OCI-LY3 (cell line): ENCODE measurements at regions not wholly inside any gene's neighbourhood (a gene's known extent, or its start where the extent isn't known, plus 50 kb on each side); places are given as distances from the start of the nearest gene placed in this dataset.

Experiments used
- H2AFZ ChIP-seq: fragments of 200-600, 300-600 bp; shearing (Covaris generic); 2 replicates; pipeline ENCODE4 v1.6.0; 2014; ENCODE audit warnings: antibody characterized with exemption, low read depth, low read length
- H3K27ac ChIP-seq: fragments of 200-600, 300-600 bp; sonication (generic); 2 replicates; pipeline ENCODE4 v1.5.1; 2014; ENCODE audit warnings: mild to moderate bottlenecking, low read length, moderate library complexity, mixed read lengths
- H3K27me3 ChIP-seq: fragments of 200-600, 300-600 bp; sonication (generic); 2 replicates; pipeline ENCODE4 v1.6.1; 2014; ENCODE audit warnings: low read depth, low read length, mixed read lengths
- H3K36me3 ChIP-seq: fragments of 200-600, 300-600 bp; sonication (generic); replicated peaks from 2 replicates; pipeline ENCODE3; 2014; ENCODE audit warnings: low read depth, low read length, mixed read lengths
- H3K4me1 ChIP-seq: fragments of 300-600, 200-600 bp; sonication (generic); 2 replicates; pipeline ENCODE4 v1.6.1; 2014; ENCODE audit warnings: low read length, mixed read lengths
- H3K4me2 ChIP-seq: fragments of 200-600, 300-600 bp; sonication (generic); 2 replicates; pipeline ENCODE4 v1.6.1; 2014; ENCODE audit warnings: low read length, mixed read lengths
- H3K4me3 ChIP-seq: fragments of 300-600, 200-600 bp; sonication (generic); 2 replicates; pipeline ENCODE4 v1.5.1; 2014; ENCODE audit warnings: antibody characterized with exemption, mild to moderate bottlenecking, low read length, moderate library complexity
- H3K79me2 ChIP-seq: fragments of 300-600, 200-600 bp; shearing (Covaris generic); 2 replicates; pipeline ENCODE4 v1.6.1; 2014; ENCODE audit warnings: mild to moderate bottlenecking, low read length, mixed read lengths
- H3K9ac ChIP-seq: fragments of 300-600, 200-600 bp; shearing (Covaris generic); 2 replicates; pipeline ENCODE4 v1.6.0; 2014; ENCODE audit warnings: mild to moderate bottlenecking, low read length, moderate library complexity
- H3K9me3 ChIP-seq: fragments of 200-600, 300-600 bp; shearing (Covaris generic); 2 replicates; pipeline ENCODE4 v1.6.1; 2014; ENCODE audit warnings: low read length, mixed read lengths; ENCODE audit not compliant: insufficient read depth
- H4K20me1 ChIP-seq: fragments of 200-600, 300-600 bp; sonication (generic); 2 replicates; pipeline ENCODE4 v1.6.1; 2016; ENCODE audit warnings: low read length, mixed read lengths; ENCODE audit not compliant: insufficient read depth
- CTCF ChIP-seq: fragments of 200-600, 300-600 bp; sonication (generic); IDR thresholded peaks from 2 replicates; pipeline ENCODE4 v1.5.1; 2014; ENCODE audit warnings: antibody characterized with exemption, low read length, low read depth
- EZH2phosphoT487 ChIP-seq: fragments of 200-600 bp; shearing (Covaris generic); IDR thresholded peaks from 2 replicates; pipeline ENCODE4 v1.6.1; 2018; ENCODE audit warnings: antibody characterized with exemption, mixed run types, low read depth

GRCh38 chr5:7320701-7321301 lies 75.1 kb upstream of the ADCY2 start:
- Histone ChIP-seq H3K9ac (no peak overlapping the region), H3K36me3 (no peaks in the 10 kb centered on the region), H3K4me2 (no peak overlapping the region), H3K27ac (no peak overlapping the region), H4K20me1 (no peaks in the 10 kb centered on the region), H3K27me3 (no peaks in the 10 kb centered on the region), H3K79me2 (no peaks in the 10 kb centered on the region), H3K4me3 (no peak overlapping the region), H3K9me3 (no peaks in the 10 kb centered on the region), H3K4me1 (no peaks in the 10 kb centered on the region), H2AFZ (no peak overlapping the region)
- TF ChIP-seq CTCF (no peak), EZH2phosphoT487 (no peak)

- Histone ChIP-seq H2AFZ (no peak overlapping the region), H3K9ac (no peak overlapping the region), H3K9me3 (no peaks in the 10 kb centered on the region), H4K20me1 (no peaks in the 10 kb centered on the region), H3K36me3 (no peaks in the 10 kb centered on the region), H3K27ac (no peak overlapping the region), H3K4me2 (no peak overlapping the region), H3K4me3 (no peak overlapping the region), H3K27me3 (no peaks in the 10 kb centered on the region), H3K4me1 (no peaks in the 10 kb centered on the region), H3K79me2 (no peaks in the 10 kb centered on the region)
- TF ChIP-seq CTCF (no peak), EZH2phosphoT487 (no peak)
Observed at GRCh38 chr5:7321724-7322123, 74.2 kb upstream of the ADCY2 start.

- H3K9me3 ChIP-seq: no peaks in the 10 kb centered on the region
Observed at GRCh38 chr5:7324919-7325318, 71.0 kb upstream of the ADCY2 start.

More at GRCh38 chr5:7324919-7325318, 71.0 kb upstream of the ADCY2 start:
- Histone ChIP-seq H4K20me1 (no peaks in the 10 kb centered on the region), H2AFZ (no peak overlapping the region), H3K36me3 (no peaks in the 10 kb centered on the region), H3K4me2 (no peak overlapping the region), H3K9ac (no peak overlapping the region), H3K4me3 (no peak overlapping the region), H3K4me1 (no peaks in the 10 kb centered on the region), H3K79me2 (no peaks in the 10 kb centered on the region), H3K27me3 (no peaks in the 10 kb centered on the region), H3K27ac (no peak overlapping the region)
- TF ChIP-seq EZH2phosphoT487 (no peak), CTCF (no peak)
